Smooth muscle cell (in vitro differentiated cells): ENCODE measurements at regions not wholly inside any gene's neighbourhood (a gene's known extent, or its start where the extent isn't known, plus 50 kb on each side); places are given as distances from the start of the nearest gene placed in this dataset.
"Not testable (repeated sequence)": the region's sequence is repeated elsewhere in the genome, so short reads cannot be mapped to it uniquely, and the experiment has no call there.

Experiments
- DNase-seq: peaks from one replicate; lab custom pipeline; 2025; ENCODE audit not compliant: unreplicated experiment; lab: John Stamatoyannopoulos, UW
- H2AFZ ChIP-seq: fragments of 200-600 bp; sonication (generic); 2 replicates; pipeline ENCODE4 v1.6.0; 2016; ENCODE audit warnings: antibody characterized with exemption, low read depth, mild to moderate bottlenecking
- H3F3A ChIP-seq: fragments of 200-600 bp; sonication (generic); 2 replicates; pipeline ENCODE4 v1.6.0; 2017; ENCODE audit warnings: antibody characterized with exemption, low read depth
- H3K27ac ChIP-seq: fragments of 200-600 bp; sonication (generic); 2 replicates; pipeline ENCODE4 v1.5.1; 2016; ENCODE audit warnings: low read depth, mild to moderate bottlenecking
- H3K27me3 ChIP-seq: fragments of 200-600 bp; sonication (generic); 2 replicates; pipeline ENCODE4 v1.6.1; 2016; ENCODE audit warnings: low read depth, mild to moderate bottlenecking
- H3K36me3 ChIP-seq: fragments of 200-600 bp; sonication (generic); 2 replicates; pipeline ENCODE4 v1.5.1; 2016; ENCODE audit warnings: low read depth
- H3K4me1 ChIP-seq: fragments of 200-600 bp; sonication (generic); 2 replicates; pipeline ENCODE4 v1.5.1; 2016; ENCODE audit warnings: low read depth
- H3K4me2 ChIP-seq: fragments of 200-600 bp; sonication (generic); 2 replicates; pipeline ENCODE4 v1.6.0; 2016; ENCODE audit warnings: mild to moderate bottlenecking
- H3K4me3 ChIP-seq: fragments of 200-600 bp; sonication (generic); 2 replicates; pipeline ENCODE4 v1.5.1; 2016; ENCODE audit warnings: mild to moderate bottlenecking
- H3K79me2 ChIP-seq: fragments of 200-600 bp; sonication (generic); 2 replicates; pipeline ENCODE4 v1.6.0; 2016; ENCODE audit warnings: low read depth, mild to moderate bottlenecking
- H3K9ac ChIP-seq: fragments of 200-600 bp; sonication (generic); 2 replicates; pipeline ENCODE4 v1.6.0; 2016; ENCODE audit warnings: low read depth
- H3K9me3 ChIP-seq: fragments of 200-600 bp; sonication (generic); replicated peaks from 2 replicates; pipeline ENCODE4 v1.5.1; 2016; ENCODE audit warnings: low read depth
- H4K20me1 ChIP-seq: fragments of 200-600 bp; sonication (generic); 2 replicates; pipeline ENCODE4 v1.6.0; 2016; ENCODE audit warnings: low read depth
- CTCF ChIP-seq: fragments of 200-600 bp; sonication (generic); IDR thresholded peaks from 2 replicates; pipeline ENCODE4 v1.5.1; 2017; ENCODE audit warnings: borderline replicate concordance, mild to moderate bottlenecking, antibody characterized with exemption; ENCODE audit not compliant: insufficient read depth, poor library complexity, severe bottlenecking
- WGBS: methylation state at CpG from one replicate; pipeline ENCODE4 v1.1.7; 2016; ENCODE audit warnings: low lambda C conversion rate; 5-methylcytosine and 5-hydroxymethylcytosine counted together

- Histone ChIP-seq H3K4me2 (no peak overlapping the region), H3F3A (no peaks in the 10 kb centered on the region), H3K36me3 (no peaks in the 10 kb centered on the region), H2AFZ (no peak overlapping the region), H3K4me1 (peaks cover 5% of the 10 kb centered on the region), H3K27ac (no peak overlapping the region), H3K4me3 (no peak overlapping the region), H3K27me3 (no peaks in the 10 kb centered on the region), H3K79me2 (no peaks in the 10 kb centered on the region), H3K9ac (no peak overlapping the region), H4K20me1 (no peaks in the 10 kb centered on the region), H3K9me3 (no peaks in the 10 kb centered on the region)
- no peak for DNase-seq
- TF ChIP-seq CTCF, result no peak
These were observed 513.8 kb downstream of the RPL10L start for GRCh38 chr14:46137786-46138185.

- no peaks in the 10 kb centered on the region for H3K79me2 ChIP-seq
- no peak for DNase-seq
- H3K27me3 ChIP-seq, result no peaks in the 10 kb centered on the region
- no peak overlapping the region for H3K4me2 ChIP-seq
- no peaks in the 10 kb centered on the region for H4K20me1 ChIP-seq
- no peak overlapping the region for H3K27ac ChIP-seq
- peaks cover 5% of the 10 kb centered on the region for H3K4me1 ChIP-seq
- no peak overlapping the region for H3K9ac ChIP-seq
- no peak for TF ChIP-seq CTCF
- H3K4me3 ChIP-seq, result no peak overlapping the region
- no peaks in the 10 kb centered on the region for H3F3A ChIP-seq
- no peak overlapping the region for H2AFZ ChIP-seq
- 100% methylated on average over 1 of the region's 1 CpG for WGBS
- H3K36me3 ChIP-seq, result no peaks in the 10 kb centered on the region
- no peaks in the 10 kb centered on the region for H3K9me3 ChIP-seq
These were observed 515.1 kb downstream of the RPL10L start for GRCh38 chr14:46136456-46136855.

GRCh38 chr14:46108228-46108627 is 543.4 kb downstream of the RPL10L start:
- Histone ChIP-seq H3K9me3 (no peaks in the 10 kb centered on the region), H4K20me1 (no peaks in the 10 kb centered on the region), H3K4me1 (no peaks in the 10 kb centered on the region), H3K4me2 (no peak overlapping the region), H3K36me3 (no peaks in the 10 kb centered on the region), H3K9ac (no peak overlapping the region), H2AFZ (no peak overlapping the region), H3K27me3 (no peaks in the 10 kb centered on the region), H3K27ac (no peak overlapping the region), H3K4me3 (no peak overlapping the region), H3K79me2 (no peaks in the 10 kb centered on the region), H3F3A (no peaks in the 10 kb centered on the region)
- 92% methylated on average over 2 of the region's 2 CpGs for WGBS
- no peak for DNase-seq
- no peak for TF ChIP-seq CTCF

- not testable (repeated sequence) for H3K4me3 ChIP-seq, H3K4me2 ChIP-seq, H4K20me1 ChIP-seq, H3K9ac ChIP-seq, H3K27ac ChIP-seq, H3K27me3 ChIP-seq, H3K36me3 ChIP-seq, DNase-seq, H3K4me1 ChIP-seq, H2AFZ ChIP-seq, H3F3A ChIP-seq, H3K79me2 ChIP-seq, H3K9me3 ChIP-seq
- 93% methylated on average over 8 of the region's 8 CpGs for WGBS
These were observed 550.7 kb downstream of the RPL10L start for GRCh38 chr14:46100901-46101300.
